ENCODE measurements at regions not wholly inside any gene's neighbourhood (a gene's known extent, or its start where the extent isn't known, plus 50 kb on each side); places are given as distances from the start of the nearest gene placed in this dataset.

GRCh38 chr20:60224914-60225313 is 266.7 kb downstream of the CDH26 start:
- TF ChIP-seq CTCF (conservative IDR thresholded peaks at IDR 0.05; ENCODE audit: low read depth, low read length) (peak; percentile 51), EZH2 (IDR thresholded peaks at IDR 0.05; ENCODE audit: low read length, unreplicated experiment) (no peak)
